Stimulated activated CD4-positive, alpha-beta T cell treated with anti-CD3 and anti-CD28 coated beads, Interleukin-4, amount 100 ng/mL, for 1 hour (primary cell): ENCODE measurements at regions not wholly inside any gene's neighbourhood (a gene's known extent, or its start where the extent isn't known, plus 50 kb on each side); places are given as distances from the start of the nearest gene placed in this dataset.
"Not testable (repeated sequence)": the region's sequence is repeated elsewhere in the genome, so short reads cannot be mapped to it uniquely, and the experiment has no call there.

Source experiments
- DNase-seq: peaks from one replicate; pipeline ENCODE4 v3.0.0-alpha.2; 2020

DNA sequence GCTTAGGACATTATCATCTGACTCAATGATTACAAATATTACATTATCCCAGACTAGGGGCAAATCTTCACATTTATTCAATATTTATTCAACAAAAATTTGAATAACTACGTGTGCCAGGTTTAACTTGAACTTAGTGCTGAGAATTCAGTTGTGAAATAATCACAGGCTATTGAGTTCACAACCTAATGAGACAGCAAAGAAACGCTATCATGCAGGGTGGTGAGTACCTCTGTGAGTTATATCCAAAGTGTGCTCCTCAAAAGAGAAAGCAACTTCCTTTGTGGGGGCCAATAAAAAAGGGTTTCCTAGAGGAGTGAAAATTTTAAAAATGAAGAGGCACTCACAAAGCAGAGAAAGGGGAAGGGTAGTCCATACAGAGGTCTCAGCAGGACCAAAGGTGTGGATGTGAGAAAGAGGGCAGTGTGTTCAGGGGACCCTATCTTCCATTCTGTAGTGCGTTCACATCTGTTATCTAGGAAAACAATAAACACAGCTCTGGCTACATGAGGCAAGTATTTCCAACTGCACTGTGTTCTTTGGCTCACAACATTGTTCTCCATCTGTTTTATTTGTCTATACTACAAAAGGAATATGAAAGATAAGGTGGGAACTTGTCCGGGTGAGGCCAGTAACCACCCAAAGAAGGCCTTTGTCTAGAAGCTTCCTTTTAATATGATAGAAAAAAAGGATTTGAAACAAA, 155.4 kb upstream of the MARCKS start:
- no peak for DNase-seq

DNA sequence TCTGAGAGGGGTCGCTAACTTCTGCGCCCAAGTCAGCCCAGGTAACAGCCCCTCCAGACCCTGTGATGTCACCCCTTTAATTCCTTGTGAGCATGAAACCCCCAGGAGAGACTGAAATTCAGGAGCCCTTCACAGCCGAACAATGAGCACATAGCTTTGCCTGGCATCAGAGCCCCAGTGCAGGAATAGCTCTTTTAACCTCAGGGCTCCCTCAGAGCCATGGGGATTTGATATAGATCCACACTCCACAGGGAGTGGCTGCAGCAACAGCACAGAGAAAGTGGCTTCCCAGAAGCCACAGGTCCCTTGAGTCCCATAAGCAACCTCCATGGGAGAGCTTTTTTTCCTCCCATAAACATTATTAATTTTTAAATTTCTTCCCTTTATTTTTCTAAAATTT, 150.0 kb upstream of the MARCKS start:
- DNase-seq = no peak

DNA sequence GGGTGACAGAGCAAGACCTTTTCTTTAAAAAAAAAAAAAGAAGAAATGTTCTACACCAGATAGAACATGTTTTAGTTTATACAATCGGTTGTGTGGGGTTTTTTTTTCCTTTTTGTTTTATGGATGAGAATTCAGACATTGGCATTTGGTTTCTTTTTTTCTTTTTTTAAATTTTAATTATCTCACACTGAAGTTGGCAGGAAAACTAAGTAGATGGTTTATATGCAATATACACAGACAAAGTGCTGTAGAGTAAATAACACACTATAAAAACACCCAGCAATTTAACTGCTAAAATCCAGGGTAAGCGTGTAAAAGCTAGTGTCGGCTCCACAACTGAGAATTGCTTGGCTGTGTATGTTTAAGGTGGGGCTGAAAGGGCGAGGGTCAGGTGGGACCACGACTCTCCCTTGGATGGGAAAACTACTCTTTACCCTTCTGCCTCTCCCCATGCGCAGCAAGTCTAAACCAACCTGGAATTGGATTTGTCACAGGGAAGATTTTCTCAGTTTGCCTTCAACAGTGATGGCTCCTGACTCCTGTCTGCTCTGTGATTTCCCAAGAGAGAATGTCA, 147.1 kb upstream of the MARCKS start:
- DNase-seq = no peak

DNA sequence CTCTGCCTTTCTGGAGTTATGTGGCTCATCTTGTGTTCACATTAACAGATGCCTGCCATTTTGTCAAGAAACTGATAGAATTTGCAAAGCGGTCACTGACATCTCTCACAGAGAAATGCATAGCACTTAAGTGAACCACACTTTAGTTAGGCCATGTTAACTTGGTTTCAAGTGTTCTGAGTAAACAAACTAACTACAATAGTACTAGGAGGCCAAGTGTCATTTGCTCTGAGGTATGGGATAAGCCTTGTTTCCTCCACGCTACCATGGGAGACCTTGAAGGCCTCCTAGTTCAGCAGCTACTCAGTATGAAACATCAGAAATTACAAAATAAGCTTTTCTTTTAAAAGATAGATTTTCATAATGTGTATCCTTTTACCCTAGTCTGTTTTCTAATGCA, 143.5 kb upstream of the MARCKS start:
- no peak for DNase-seq

DNA sequence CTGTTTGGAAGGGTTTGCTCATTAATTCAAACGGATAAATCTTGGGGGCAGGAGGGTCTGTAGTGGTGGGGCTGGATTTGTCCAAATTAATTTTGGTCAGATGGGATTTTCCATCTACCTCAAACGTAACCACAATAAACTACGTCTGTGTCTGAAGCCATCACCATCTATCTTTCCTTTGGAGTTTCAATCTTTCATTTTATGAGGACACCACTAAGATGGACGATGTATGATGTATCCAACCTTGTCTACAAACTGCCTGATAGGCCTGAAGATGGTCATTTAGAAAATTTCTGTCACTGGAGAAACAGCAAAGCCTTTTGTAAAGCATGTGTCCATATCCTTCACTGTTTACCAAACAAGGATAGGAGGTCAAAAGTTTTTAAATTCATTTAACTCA, 138.6 kb upstream of the MARCKS start:
- DNase-seq = no peak

DNA sequence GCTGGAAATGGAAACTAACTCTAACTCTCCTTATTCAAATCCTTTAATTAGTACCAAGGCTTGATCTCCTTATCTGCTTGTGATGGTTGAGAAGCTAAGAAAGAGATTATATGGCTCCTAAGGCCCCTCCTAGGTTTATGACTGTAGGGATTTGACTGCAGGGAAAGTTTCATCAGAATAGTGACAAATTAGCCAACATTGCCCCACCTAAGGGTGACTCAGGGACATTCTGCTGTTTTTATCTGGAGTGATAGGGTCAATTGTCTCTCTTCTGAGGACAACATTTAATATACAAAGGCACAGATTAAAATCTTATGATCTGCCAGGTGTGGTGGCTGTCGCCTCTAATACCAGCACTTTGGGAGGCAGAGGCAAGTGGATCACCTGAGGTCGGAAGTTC, 138.1 kb upstream of the MARCKS start:
- no peak for DNase-seq

DNA sequence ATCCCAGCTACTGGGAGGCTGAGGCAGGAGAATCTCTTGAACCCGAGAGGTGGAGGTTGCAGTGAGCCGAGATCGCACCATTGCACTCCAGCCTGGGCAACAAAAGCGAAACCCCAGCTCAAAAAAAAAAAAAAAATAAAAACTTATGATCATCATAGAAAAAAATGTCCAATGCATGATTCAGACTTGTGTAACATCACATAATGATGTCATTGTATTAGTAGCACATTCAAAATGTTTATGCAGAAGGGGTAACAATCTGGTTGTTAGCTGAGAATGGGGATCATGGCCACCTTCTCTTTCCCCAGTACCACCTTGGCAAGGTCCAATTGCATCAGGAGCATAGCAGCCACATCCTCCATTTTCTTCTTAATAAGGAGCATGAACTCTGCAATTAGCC, 137.6 kb upstream of the MARCKS start:
- DNase-seq = no peak

DNA sequence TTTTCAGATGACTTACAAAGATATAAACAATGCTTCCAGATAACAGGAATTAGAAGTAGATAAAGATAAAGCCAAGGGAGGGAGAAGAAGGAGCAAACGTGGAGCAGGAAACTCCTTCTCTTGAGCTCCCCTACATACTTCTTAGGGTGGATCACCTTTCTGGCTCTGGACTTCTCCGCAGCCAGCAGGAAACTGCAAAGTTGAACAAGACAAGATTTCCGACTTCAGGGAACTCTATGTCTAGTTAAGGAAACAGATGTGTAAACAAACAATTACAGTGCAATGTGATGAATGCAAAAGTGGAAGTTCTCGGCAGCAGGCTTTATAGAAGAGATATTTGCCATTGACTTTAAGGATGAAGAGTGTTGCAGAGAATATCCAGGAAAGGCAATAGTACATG, 134.0 kb upstream of the MARCKS start:
- DNase-seq = no peak

DNA sequence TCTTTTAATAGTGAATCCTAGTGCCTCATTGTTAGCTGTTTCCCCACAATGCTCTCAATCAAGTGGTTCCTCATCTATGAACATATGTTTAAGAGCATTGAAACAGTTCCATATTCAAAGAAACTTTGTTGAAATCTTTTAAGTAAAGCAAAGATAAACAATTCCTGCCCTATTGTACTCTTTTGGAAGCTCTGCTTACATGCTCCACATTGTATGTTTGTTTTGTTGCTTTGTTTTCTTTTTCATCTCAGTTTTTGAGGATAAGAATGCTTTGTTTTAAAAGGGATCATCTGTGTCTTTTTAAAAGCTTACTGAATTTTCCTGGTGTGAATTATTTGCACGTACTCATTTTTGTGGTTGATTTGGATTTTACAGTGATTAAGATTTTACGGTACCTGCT, 132.2 kb upstream of the MARCKS start:
- not testable (repeated sequence) for DNase-seq

DNA sequence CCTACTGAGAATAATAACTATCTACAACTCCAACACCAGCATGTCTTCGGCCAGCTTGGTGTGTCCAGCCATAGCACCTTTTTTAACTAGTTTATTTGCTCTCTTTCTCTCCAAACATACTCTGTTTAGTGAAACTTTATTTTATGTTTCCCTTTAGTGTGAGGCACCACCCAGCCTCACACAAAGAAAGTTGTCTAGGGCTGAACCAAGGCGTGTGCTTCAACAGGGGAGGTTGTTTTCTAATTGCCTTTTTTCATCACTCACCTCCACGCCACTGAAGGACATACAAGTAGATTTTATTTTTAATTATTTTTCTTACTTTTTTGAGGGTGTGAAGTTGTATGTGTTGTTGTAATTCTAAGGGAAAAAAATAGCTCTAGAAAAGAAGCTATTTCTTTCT, 125.6 kb upstream of the MARCKS start:
- DNase-seq = no peak

DNA sequence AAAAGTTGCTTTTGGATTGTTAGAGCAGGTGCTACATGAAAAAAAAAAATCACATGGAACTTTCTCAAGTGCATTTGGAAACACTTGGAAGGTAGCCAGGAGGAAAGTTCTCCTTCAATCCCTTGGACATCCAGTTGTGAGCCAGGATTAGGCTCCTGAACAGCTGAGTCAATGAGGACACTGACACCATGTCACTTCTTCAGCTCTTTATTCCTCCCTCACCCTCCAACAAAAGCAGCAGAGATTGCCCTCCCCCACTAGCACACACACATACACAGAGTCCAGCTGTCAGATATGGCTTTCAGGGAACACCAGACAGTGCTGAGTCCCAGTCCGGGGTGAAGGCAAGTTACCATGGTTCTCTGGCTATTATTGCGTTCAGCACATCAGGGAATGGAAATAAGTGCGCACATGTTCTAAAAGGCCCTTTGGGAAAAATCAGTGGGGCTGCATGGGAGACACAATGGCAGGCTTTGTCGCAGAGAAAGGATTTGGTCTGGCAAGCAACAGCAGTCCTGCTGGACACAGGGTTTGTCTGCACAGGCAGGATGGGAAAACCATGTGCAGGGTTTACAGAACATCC, 124.7 kb upstream of the MARCKS start:
- DNase-seq = no peak

DNA sequence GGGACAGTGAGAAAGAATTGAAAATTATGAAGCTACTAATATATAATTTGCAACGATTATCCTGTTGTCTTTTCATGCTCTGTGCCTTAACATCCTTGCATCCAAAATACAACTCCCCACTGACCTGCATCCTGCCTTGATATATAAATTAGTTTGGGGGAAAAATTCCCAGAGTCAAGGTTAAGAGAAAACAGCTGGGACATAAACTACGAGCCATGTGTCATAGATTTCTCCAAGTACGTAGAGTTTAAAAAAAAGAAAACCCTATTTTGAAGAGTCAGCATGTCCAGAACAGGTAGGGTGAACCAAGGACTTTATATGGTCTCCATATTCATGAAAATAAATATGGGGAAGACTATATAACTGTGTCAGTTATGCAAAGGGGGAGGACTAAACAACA, 123.8 kb upstream of the MARCKS start:
- no peak for DNase-seq

DNA sequence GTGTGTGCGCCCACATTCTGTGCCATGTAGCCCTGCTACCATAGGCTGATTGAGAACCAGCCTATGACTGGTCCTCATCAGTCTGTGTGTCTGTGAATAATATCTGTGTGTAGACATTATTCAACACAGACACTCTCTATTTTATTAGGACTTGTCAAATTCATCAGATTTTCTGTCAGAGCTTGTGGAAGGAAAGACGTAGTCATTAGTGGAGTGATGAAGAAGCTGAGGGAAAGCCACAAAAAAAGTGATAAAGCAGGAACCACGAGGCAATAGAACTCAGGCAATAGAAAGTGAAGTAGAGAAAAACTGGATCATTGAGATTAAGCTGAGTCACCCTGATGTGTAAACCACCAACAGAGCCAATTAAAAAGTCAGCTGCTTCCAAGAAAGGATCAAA, 122.2 kb upstream of the MARCKS start:
- no peak for DNase-seq

DNA sequence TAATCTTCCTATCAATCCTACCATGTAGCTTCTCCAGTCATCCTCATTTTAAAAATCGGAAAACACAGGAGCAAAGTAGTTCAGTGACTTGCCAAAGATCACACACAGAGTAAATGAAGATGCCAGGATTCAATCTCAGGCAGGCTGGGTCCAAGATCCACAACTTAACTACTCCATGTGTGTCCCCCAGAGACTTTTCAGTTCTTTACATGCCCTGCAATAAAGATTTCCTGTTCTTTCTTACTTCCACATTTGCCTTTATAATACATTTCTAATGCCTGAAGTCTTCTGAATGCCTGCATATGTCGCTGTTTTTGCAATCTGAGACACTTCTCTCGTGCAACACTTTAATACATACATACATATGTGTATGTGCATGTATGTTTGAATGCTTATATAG, 121.7 kb upstream of the MARCKS start:
- DNase-seq = no peak

DNA sequence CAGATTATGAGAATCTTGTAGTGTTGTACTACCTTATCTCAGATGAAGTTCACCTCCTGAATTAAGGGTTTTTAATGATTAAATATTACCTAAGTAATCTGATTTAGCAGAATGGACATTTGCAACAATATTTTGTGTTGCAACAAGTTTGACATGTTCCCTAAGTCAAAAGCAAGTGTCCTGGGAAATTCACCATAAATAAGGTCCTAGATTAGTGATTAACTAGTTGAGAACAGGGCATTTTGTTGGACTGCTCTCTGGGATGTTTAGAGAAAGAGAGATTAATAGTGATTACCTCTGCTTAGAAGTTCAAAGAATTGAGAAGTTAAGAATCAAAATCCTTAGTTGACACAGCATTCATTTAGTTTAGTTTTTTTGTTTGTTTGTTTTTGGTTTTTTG, 120.2 kb upstream of the MARCKS start:
- DNase-seq = no peak

DNA sequence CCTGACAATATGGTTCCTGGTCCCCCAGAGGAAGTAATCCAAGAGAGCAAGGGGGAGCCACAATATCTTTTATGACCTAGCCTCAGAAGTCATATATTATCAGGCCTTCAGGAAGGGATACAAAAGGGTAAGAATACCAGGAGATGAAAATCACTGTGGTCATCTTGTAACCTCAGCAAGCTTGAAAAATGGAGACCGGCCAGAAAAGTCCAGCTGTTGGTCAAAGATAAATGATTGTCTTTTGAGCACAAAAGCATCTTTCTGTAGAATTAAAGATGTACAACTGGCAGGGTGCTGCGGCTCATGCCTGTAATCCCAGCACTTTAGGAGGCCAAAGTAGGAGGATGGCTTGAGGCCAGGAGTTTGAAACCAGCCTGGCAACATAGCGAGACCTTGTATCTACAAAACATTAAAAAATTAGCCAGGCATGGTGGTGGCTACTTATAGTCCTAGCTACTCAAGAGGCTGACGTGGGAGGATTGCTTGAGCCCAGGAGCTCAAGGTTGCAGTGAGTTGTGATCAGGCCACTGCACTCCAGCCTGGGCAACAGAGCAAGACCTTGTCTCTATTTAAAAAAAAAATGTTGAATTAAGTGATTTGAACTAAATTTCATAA, 118.0 kb upstream of the MARCKS start:
- DNase-seq = no peak

DNA sequence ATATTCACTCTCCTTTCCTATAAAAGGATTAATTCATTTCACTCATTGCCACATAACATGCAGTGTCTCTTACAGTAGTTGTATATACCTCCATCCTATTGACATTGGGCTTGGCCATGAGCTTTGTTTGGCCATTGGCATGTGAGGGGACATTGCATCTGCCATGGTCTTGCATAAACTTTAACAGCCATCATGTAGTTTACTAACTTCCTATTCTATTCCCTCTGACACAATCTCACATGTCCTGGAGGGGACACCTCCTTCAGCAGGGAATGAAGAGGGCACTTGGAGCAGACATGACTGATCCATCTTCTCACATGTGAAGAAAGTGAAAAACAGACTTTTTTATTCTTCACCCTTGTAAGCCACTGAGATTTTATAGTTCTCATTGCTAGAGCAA, 115.5 kb upstream of the MARCKS start:
- DNase-seq = no peak

DNA sequence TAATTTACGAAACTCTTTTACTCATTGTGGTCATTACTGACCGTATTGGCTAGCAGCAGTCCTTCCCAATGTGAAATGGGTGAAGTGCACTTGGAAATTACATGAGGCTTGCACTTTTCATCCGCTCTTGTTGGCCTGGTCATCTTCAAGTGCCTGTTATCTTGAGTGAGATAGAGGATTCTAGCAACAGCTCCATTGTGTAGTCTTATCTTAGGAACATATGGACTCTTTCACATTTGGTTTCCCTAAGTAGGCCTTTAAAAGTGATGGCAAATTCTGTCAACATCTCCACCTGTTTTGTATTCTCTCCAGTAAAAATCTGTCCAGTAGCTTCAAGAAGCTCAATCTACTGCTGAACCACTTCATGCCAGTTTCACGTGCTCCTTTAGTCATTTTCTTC, 114.8 kb upstream of the MARCKS start:
- no peak for DNase-seq

DNA sequence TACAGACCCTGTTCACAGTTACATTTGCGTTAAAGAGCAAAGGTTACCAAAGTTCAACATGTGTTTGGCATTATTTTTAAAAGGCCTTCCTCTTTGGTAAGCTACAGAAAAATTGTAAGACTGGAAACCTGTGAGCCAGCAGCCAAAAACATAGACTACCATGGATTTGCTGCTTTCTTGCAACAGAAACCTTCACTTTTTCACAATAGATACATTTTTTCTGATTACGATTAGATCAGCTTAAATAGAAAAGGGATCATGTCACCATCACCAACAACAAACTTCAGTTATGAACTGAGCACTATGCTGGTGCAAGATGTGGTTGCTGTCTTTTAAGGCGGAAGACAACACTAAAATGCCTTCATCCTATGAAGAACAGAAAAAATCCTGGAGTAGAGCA, 112.3 kb upstream of the MARCKS start:
- DNase-seq = no peak

DNA sequence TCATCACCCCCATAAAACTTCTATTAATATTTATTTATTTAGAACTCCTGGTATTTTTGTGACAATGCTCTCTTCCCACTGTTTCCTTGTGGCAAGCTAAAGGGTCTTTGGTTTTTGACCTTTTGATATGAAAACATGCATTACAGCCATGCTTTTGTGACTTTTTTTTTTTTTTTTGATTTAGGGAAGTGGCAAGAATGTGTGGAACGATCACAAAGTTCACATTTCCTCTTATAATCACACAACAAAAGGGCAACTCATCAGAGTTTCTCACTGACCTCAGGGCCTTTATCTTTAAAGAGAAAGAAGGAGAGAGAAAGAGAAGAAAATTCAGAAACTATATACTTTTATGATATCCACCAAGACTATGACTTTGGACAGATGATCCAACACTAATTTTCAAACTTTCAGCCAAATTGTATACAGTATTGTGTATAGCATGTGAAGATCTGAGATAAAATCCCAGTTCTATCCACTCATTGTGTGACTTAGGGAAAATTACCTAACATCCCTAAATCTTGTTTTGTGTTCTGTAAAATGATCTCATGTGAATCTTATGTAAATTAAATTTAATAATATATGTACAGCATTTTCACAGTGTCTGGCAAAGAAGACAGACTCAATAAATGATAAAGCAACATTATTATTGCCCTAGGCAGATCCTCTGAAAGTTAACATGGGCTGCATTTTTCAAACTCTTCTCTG, 106.8 kb upstream of the MARCKS start:
- no peak for DNase-seq

DNA sequence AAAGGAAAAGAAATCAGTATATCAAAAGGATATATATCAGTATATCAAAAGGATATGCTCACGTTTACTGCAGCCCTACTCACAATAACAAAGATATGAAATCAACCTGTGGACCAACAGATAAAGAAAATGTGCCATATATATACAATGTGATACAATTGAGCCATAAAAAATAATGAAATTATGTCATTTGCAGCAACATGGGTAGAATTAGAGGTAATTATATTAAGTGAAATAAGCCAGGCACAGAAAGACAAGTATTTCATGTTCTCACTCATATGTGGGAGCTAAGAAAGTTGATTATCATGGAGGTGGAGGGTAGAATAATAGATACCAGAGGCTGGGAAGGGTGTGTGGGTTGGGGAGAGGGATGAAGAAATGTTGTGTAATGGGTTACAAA, 102.9 kb upstream of the MARCKS start:
- DNase-seq = no peak

DNA sequence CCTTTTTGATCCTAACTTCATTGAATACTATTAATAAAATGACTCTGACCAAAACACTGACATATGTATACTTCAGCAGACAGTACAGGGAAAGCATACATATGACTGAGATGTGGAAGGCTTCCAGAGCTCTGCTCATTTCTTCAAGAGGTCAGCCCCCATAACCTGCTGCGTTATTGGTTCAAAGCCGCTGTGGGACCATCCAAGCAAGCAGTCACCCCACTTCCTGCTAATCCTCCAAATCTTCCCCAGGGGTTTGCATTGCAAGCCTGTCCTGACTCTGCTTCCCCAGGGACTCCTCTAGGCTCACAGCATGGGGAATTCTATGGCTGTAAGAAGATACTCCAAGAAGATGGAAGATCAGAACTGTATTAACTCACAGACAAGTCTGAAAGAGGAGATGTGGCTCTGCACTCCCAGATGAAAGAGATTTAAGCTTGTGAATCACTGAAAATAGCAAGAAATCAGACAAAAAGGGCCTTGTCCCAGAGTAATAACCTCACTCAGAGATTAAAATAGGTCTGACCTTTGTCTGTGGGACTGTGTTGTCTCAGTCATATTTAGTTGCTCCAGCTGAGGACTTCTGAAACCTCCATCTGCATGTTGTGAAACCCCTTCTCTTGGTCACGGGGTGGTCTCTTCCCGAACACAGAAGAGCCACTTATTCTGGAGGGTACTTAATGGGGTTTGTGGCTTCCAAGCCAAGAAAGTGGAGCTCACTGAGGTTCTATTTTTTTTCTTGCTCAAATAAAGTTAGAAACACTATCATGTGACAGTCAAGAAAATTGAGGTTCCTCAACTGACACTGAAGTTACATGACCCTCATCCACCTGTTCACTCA, 101.5 kb upstream of the MARCKS start:
- DNase-seq = no peak

DNA sequence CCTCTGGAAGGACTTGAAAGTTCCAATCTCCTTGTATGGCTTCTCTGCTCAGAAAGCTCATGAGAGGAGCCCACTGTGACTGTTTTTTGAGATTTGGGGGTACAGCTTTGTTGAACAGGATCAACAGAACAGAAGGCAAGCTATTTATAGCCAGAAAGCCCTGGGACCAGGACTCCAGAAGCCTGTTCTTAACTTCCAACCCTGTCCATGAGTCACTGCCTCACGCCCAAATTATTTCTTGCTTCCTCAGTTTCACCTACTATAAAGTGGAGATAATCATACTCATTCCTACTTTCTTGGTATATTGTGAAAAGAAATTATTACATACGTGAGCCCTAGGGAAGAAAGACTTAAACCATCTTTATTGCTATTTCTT, 100.9 kb upstream of the MARCKS start:
- DNase-seq = no peak
